Mucosa of stomach (tissue), 1 donor: ENCODE measurements at regions not wholly inside any gene's neighbourhood (a gene's known extent, or its start where the extent isn't known, plus 50 kb on each side); places are given as distances from the start of the nearest gene placed in this dataset.

Experiments
- H3K27me3 ChIP-seq: one replicate; pipeline ENCODE4 v1.7.0; 2013; ENCODE audit warnings: mild to moderate bottlenecking, low read length; ENCODE audit not compliant: control insufficient read depth, insufficient read depth
- H3K36me3 ChIP-seq: one replicate; pipeline ENCODE4 v1.7.0; 2013; ENCODE audit warnings: low read length; ENCODE audit not compliant: control insufficient read depth, insufficient read depth
- H3K4me1 ChIP-seq: one replicate; pipeline ENCODE4 v1.7.0; 2013; ENCODE audit warnings: mild to moderate bottlenecking, low read length; ENCODE audit not compliant: control insufficient read depth, insufficient read depth
- H3K4me3 ChIP-seq: one replicate; pipeline ENCODE4 v1.7.0; 2013; ENCODE audit warnings: low read length
- H3K9ac ChIP-seq: one replicate; pipeline ENCODE4 v1.7.0; 2013; ENCODE audit warnings: mild to moderate bottlenecking, low read length, moderate library complexity
- H3K9me3 ChIP-seq: one replicate; pipeline ENCODE4 v1.7.0; 2013; ENCODE audit warnings: mild to moderate bottlenecking, low read length, moderate library complexity; ENCODE audit not compliant: control insufficient read depth
- donor health status: Pancreatic carcinoma.

DNA sequence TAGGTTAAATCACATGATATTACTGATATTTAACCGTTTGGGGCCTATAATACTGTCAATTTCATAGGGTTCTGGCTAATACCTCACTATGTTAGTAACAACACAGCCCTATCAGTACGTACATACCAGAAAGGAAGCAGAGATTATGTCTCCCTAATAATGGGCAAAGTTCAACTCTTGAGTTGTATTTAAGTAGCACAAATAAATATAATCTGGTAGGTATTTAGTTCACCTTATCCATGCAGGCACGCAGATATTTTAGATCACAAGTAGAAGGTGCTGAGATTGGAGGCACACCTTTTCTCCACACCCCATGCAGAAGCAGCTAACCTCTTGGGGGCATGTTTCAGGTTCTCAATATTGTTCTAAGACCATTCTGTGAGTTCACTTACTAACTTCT is 118.9 kb downstream of the IRS1 start:
- peaks cover 68% of the 10 kb centered on the region for H3K4me1 ChIP-seq
- H3K4me3 ChIP-seq = no peak overlapping the region
- H3K9ac ChIP-seq = no peak overlapping the region
- no peaks in the 10 kb centered on the region for H3K9me3 ChIP-seq
- no peaks in the 10 kb centered on the region for H3K36me3 ChIP-seq
- H3K27me3 ChIP-seq = no peaks in the 10 kb centered on the region

DNA sequence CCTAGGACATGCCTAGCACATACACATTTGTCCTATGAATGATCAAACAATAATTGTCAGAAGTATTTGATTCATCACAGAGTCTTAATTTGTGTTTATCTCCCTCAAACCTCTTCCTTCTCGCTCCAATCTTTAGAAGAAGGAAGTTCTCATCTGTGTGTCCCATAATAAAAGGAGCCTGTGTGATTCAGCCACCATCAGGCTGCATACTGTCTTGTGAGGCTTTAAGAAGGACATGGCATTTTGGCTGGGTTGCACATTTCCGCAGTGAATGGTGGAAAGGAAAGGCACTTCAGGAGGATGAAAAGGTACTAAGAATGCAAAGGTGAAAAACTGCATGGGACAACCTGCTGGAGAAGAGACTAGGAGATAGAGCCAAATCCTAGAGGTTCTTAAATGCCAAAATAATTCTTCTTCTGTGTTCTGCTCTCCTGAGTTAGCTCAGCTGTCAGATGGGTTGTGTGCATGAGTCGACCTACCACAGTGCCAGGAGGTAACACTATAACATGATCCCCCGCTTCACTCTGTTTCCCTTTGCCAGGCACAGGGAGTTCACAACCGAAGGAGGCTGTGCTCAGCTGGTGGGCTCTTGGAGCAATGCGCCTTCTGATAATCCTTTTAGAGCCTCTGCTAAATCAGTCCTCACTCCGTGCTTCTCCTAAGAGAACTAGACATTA is 120.1 kb downstream of the IRS1 start:
- H3K27me3 ChIP-seq = no peaks in the 10 kb centered on the region
- H3K9ac ChIP-seq = no peak overlapping the region
- no peak overlapping the region for H3K4me3 ChIP-seq

DNA sequence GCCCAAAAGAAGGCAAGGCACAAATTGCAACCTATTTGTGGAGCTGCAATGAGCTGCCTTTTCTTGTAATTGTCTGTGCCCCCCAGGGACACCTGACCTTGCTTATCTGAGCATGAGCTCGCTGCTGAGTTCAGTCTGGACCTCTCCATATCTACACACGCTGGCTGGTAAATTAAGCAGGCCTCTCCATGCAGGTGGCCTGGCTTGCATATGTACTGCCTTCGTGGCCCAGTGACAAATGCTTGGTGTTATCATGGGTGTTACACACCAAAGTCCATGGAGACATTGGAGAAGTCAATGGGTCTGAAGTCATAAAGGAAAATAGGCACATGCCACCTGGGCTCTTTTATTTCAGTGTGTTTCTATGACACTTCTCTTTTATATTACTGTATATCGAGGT is 121.2 kb downstream of the IRS1 start:
- H3K4me3 ChIP-seq = no peak overlapping the region
- no peak overlapping the region for H3K9ac ChIP-seq
- H3K36me3 ChIP-seq = no peaks in the 10 kb centered on the region
- no peaks in the 10 kb centered on the region for H3K27me3 ChIP-seq
- H3K9me3 ChIP-seq = no peaks in the 10 kb centered on the region
- peaks cover 65% of the 10 kb centered on the region for H3K4me1 ChIP-seq

More for the DNA sequence above, 120.1 kb downstream of the IRS1 start:
- H3K36me3 ChIP-seq = no peaks in the 10 kb centered on the region
- no peaks in the 10 kb centered on the region for H3K9me3 ChIP-seq
- peaks cover 65% of the 10 kb centered on the region for H3K4me1 ChIP-seq

DNA sequence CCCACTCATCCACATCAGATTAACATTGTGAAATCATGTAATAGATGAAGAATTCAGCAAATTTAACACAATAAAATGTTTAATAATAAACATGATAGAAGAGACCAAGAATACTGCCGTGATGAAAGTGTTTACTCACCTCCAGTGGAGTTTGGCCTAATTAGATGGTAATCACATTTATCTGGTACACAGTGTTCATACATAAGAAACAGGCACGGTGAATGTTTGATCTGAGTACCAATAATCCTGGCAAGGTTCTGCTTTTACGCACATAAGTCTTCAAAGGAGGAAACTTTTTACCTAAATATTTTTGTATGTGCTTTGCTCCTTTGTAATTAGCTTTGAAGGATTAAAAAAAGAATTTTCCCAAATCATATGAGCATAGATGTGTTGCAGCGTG is 122.5 kb downstream of the IRS1 start:
- H3K9ac ChIP-seq = no peak overlapping the region
- H3K4me1 ChIP-seq = peaks cover 55% of the 10 kb centered on the region
- H3K4me3 ChIP-seq = no peak overlapping the region
- H3K27me3 ChIP-seq = no peaks in the 10 kb centered on the region
- no peaks in the 10 kb centered on the region for H3K36me3 ChIP-seq
- H3K9me3 ChIP-seq = no peaks in the 10 kb centered on the region

DNA sequence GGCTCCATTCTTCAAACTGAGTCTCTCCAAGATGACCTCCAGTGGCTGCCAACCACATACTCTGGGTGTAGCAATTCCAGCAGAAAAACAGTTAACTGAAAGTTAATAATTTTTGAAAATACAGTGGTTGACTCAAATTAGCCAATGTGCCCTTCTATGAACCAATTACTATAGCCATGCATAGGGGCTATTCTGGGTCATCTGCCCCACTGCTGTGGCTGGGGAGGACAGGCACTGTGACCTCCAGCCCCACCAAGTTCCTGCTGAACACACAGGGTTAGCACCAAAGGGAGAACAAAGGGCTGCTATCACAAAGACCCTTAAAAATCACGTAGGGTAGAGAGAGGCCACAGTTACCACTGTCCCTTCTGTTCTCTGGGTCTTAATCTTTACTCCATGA is 123.0 kb downstream of the IRS1 start:
- no peaks in the 10 kb centered on the region for H3K27me3 ChIP-seq
- H3K9ac ChIP-seq = no peak overlapping the region
- H3K4me1 ChIP-seq = peaks cover 50% of the 10 kb centered on the region
- H3K36me3 ChIP-seq = no peaks in the 10 kb centered on the region
- H3K4me3 ChIP-seq = no peak overlapping the region
- H3K9me3 ChIP-seq = no peaks in the 10 kb centered on the region

DNA sequence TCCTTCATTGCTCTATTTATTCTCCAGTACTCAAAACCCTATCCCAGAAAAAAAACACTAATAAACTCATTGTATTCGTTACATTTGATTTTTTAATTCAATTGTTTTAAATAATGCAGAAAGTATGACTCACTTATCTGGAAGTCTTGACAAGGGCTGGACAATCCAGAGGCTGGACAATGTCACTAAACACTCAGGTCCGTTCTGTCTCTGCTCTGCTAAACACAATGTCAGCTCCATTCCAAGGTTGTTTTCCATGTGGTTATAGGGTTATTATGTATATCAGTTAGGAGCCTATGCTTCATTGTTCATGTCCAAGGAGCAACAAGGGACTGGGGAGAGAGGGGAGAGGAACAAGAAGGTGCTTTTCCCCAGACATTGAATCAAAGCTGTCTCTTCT is 125.5 kb downstream of the IRS1 start:
- H3K36me3 ChIP-seq = no peaks in the 10 kb centered on the region
- H3K4me3 ChIP-seq = no peak overlapping the region
- H3K4me1 ChIP-seq = peaks cover 27% of the 10 kb centered on the region
- no peak overlapping the region for H3K9ac ChIP-seq
- no peaks in the 10 kb centered on the region for H3K9me3 ChIP-seq
- H3K27me3 ChIP-seq = no peaks in the 10 kb centered on the region

DNA sequence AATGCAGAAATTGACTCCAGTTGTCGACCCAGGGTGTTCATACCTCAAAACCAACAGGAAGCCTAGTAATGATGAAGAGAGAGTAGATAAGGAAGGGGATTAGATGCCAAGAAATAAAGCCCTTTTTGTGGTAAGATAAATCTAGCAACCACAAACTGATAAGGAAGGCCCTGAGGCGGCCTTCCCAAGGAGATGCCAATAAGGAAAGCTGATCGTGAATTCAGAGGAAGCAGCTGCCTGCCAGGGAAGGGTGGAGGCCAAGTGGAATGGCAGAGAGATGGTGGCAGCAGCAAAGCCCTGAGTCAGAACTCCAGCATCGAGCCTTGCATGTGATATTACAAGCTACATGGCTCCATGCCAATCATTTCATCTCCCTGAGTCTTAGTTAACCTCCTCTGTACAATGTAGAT is 126.3 kb downstream of the IRS1 start:
- H3K4me1 ChIP-seq = peaks cover 20% of the 10 kb centered on the region

DNA sequence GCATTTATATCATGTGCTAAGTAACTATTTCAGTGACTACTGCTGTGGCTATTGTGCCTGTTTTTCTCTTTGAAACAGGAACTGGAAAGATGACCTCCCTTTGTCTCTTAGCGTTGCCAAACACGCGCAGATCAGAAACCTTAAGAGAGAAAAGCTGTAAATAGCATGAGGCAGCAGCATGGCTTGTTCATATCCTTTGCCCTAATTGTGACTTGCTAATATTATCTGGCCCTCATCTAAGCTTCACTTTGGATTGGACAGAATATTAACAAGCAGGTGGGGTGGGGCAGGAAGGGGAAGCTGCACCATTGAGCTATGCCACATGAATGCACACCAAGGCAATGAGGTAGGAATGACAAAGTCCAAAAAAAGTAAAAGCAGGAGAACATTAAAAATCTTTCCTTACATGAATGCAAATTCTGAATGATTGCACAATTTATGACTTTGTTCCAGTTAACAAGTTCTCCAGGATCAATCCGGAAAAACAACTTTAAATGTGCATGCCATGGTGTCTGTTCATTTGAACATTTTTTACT is 128.4 kb downstream of the IRS1 start:
- H3K27me3 ChIP-seq = no peaks in the 10 kb centered on the region
- peaks cover 12% of the 10 kb centered on the region for H3K4me1 ChIP-seq
- no peak overlapping the region for H3K4me3 ChIP-seq
- no peaks in the 10 kb centered on the region for H3K36me3 ChIP-seq
- H3K9ac ChIP-seq = no peak overlapping the region
- H3K9me3 ChIP-seq = no peaks in the 10 kb centered on the region

More for the DNA sequence above, 126.3 kb downstream of the IRS1 start:
- Histone ChIP-seq H3K27me3 (no peaks in the 10 kb centered on the region), H3K9ac (no peak overlapping the region), H3K9me3 (no peaks in the 10 kb centered on the region), H3K36me3 (no peaks in the 10 kb centered on the region), H3K4me3 (no peak overlapping the region)

DNA sequence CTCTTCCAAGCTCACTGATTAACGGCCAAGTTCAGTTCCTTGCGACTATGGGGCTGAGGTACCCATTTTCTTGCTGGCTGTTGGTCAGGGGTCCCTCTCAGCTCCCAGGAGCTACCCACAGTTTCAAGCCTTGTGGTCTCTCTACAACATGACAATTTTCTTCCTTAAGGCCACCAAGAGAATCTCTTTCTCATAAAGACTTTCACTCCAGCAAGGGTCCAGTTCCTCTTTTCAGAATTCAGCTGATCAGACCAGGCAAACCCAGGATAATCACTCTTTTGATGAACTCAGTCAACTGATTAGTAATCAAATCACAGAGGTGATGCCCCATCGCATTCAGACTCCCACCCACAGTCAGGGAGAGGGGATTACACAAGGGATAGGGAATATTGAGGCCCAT is 129.7 kb downstream of the IRS1 start:
- H3K36me3 ChIP-seq = no peaks in the 10 kb centered on the region
- H3K4me3 ChIP-seq = no peak overlapping the region
- no peaks in the 10 kb centered on the region for H3K27me3 ChIP-seq
- H3K4me1 ChIP-seq = peaks cover 12% of the 10 kb centered on the region
- no peak overlapping the region for H3K9ac ChIP-seq
- no peaks in the 10 kb centered on the region for H3K9me3 ChIP-seq

DNA sequence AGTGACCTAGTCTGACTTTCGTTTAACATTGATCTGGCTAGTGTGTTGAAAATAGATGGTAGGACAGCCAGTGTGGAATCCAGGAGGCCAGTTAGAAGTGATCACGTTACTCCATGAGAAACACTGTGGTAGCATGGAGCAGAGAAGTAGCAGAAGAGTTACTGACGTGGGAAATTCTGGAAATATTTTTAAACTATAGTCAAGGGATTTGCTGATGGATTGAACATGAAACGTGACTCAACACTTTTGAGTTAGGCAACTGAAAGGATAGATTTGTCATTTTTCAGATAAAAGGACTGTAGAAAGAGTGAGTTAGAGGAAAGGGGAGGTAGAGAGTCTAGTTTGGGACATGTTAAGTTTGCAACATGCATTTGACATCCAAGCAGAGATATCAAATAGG is 130.4 kb downstream of the IRS1 start:
- Histone ChIP-seq H3K9ac (no peak overlapping the region), H3K27me3 (no peaks in the 10 kb centered on the region), H3K4me3 (no peak overlapping the region), H3K4me1 (peaks cover 9% of the 10 kb centered on the region), H3K36me3 (no peaks in the 10 kb centered on the region), H3K9me3 (no peaks in the 10 kb centered on the region)

DNA sequence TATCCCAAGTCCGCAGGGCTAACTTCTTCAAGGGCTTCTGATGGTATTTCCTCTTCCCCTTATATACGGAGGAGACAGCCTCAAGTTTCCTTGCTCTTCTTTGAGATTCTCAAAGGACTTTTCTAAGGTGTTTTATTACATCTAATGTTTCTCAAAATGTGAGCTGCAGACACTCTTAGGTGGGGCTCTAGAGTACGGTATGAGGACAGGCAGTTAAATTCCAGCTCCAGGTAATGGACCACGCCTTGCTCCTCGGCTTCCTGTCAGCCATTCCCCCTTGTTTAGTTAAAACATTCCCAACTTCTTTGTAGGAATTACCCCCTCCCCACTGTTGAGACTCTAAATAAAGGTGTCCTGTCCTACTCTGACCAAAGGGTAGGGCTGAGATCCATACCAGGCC is 131.9 kb downstream of the IRS1 start:
- H3K36me3 ChIP-seq = no peaks in the 10 kb centered on the region
- H3K27me3 ChIP-seq = no peaks in the 10 kb centered on the region
- no peak overlapping the region for H3K4me3 ChIP-seq
- no peaks in the 10 kb centered on the region for H3K9me3 ChIP-seq
- no peak overlapping the region for H3K9ac ChIP-seq
- no peaks in the 10 kb centered on the region for H3K4me1 ChIP-seq

DNA sequence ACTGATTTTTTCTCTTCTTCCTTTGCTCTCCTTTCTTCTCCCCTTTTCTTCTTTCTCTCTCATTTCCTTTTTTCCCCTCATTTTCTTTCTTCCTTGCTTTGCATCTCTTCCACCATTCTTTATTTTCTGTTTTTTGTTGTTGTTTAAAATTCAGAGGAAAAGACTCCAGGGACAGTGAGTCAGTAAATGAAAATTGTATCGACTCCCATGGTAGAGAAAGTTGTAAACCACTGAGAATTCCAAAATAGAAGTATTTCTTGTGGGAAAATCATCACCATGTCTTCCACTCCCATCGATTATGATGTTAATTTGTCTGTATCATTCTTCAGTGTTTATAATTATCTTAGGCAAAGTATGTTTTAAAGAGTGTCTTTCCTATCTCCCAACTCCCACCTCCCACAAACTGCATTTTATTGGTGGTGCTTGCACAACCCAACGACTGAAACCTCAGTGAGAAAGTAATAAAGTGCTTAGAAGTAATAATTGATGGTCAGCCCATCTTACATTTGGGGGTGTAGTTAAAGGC is 134.3 kb downstream of the IRS1 start:
- Histone ChIP-seq H3K4me3 (no peak overlapping the region), H3K27me3 (no peaks in the 10 kb centered on the region), H3K4me1 (no peaks in the 10 kb centered on the region), H3K9ac (no peak overlapping the region), H3K9me3 (no peaks in the 10 kb centered on the region), H3K36me3 (no peaks in the 10 kb centered on the region)
